Transverse colon (tissue), 4 donors: ENCODE measurements at regions not wholly inside any gene's neighbourhood (a gene's known extent, or its start where the extent isn't known, plus 50 kb on each side); places are given as distances from the start of the nearest gene placed in this dataset.

Source experiments
- DNase-seq: peaks from one replicate; pipeline ENCODE4 v3.0.0-alpha.2; 2019
- H3K27ac ChIP-seq, 4 donors: fragments of 200-600 bp; sonication (generic); 2 replicates each; pipeline ENCODE4 v1.5.1; 2016 to 2018; ENCODE audit warnings: inconsistent platforms in 4 of 4
- H3K27me3 ChIP-seq: fragments of 200-600 bp; sonication (generic); 2 replicates; pipeline ENCODE4 v1.5.1; 2017; ENCODE audit warnings: inconsistent platforms
- H3K36me3 ChIP-seq, 4 donors: fragments of 200-600 bp; sonication (generic); 2 replicates each; pipeline ENCODE4 v1.5.1; 2017 to 2019; ENCODE audit warnings: inconsistent platforms in 4 of 4
- H3K4me1 ChIP-seq, 4 donors: fragments of 200-600 bp; sonication (generic); 2 replicates each; pipeline ENCODE4 v1.5.1; 2017 to 2020; ENCODE audit warnings: inconsistent platforms in 4 of 4
- H3K4me3 ChIP-seq, 4 donors: fragments of 200-600 bp; sonication (generic); 1 replicate in 1 of 4; 2 replicates in 3 of 4; pipeline versions ENCODE4 v1.5.1 to v1.6.1; 2017 to 2019; ENCODE audit warnings: inconsistent platforms in 4 of 4
- H3K9me3 ChIP-seq, 2 donors: fragments of 200-600 bp; sonication (generic); 2 replicates each; pipeline ENCODE4 v1.5.1; 2017 to 2019; ENCODE audit warnings: inconsistent platforms in 2 of 2
- CTCF ChIP-seq, 5 experiments: fragments of 200-600 bp in 3 of 5; fragments of 450-650 bp in 2 of 5; sonication (generic) in 3 of 5; IDR thresholded peaks; 1 replicate in 2 of 5; 2 replicates in 3 of 5; pipeline ENCODE4 v1.5.1; 2016 to 2017; ENCODE audit warnings: antibody characterized with exemption in 5 of 5, inconsistent platforms in 3 of 5, mild to moderate bottlenecking in 2 of 5, moderate library complexity in 1 of 5
- EP300 ChIP-seq: sonication (generic); formaldehyde crosslinking; IDR thresholded peaks from one replicate; pipeline ENCODE4 v1.6.1; 2017; ENCODE audit warnings: antibody characterized with exemption, low read depth
- POLR2A ChIP-seq: fragments of 450-650 bp; IDR thresholded peaks from one replicate; pipeline ENCODE4 v1.6.1; 2016; ENCODE audit warnings: antibody characterized with exemption, mild to moderate bottlenecking, moderate library complexity
- POLR2AphosphoS5 ChIP-seq, 3 donors: sonication (generic); formaldehyde crosslinking; IDR thresholded peaks; one replicate each; pipeline ENCODE4 v1.6.1; 2016; ENCODE audit warnings: antibody characterized with exemption in 3 of 3
- WGBS, 2 donors: methylation state at CpG; one replicate each; pipeline ENCODE4 v1.1.5; 2018; ENCODE audit warnings: low coverage in 1 of 2; 5-methylcytosine and 5-hydroxymethylcytosine counted together
- in situ Hi-C, 4 donors: fragments of 200-750 bp; cut with MboI; loops; one replicate each; pipeline versions ENCODE4 v1.15.0 to v1.15.1; 2017; ENCODE audit warnings: low sequenced_read_pairs in 3 of 4, low pct_ligation_motif_present in 1 of 4, low pct_unique_long_range_greater_than_20kb in 1 of 4
- intact Hi-C: fragments of 100-400 bp; cut with DNase I; formaldehyde crosslinking; loops from one replicate; pipeline ENCODE4 v1.15.1; 2023; ENCODE audit warnings: low total_unique reads

GRCh38 chr1:241411776-241412338 lies 54.9 kb upstream of the RGS7 start:
- in situ Hi-C loops = no loop called here
- TF ChIP-seq POLR2A (no peak), EP300 (no peak), CTCF (IDR thresholded peaks at IDR 0.05) (no peak), POLR2AphosphoS5 (IDR thresholded peaks at IDR 0.05) (no peak)
- H3K27ac ChIP-seq = no peak overlapping the region
- intact Hi-C loops = no loop called here
- no peaks in the 10 kb centered on the region for H3K27me3 ChIP-seq
- no peaks in the 10 kb centered on the region for H3K9me3 ChIP-seq
- no peaks in the 10 kb centered on the region for H3K4me1 ChIP-seq
- H3K4me3 ChIP-seq = no peak overlapping the region
- DNase-seq = no peak
- no peaks in the 10 kb centered on the region for H3K36me3 ChIP-seq
- WGBS, 2 donors = 58 to 72% methylated on average over 5 to 6 of the region's 6 CpGs

- TF ChIP-seq CTCF (IDR thresholded peaks at IDR 0.05) (no peak), POLR2AphosphoS5 (IDR thresholded peaks at IDR 0.05) (no peak), POLR2A (no peak), EP300 (no peak)
- intact Hi-C loops (no loop called here), in situ Hi-C loops (no loop called here)
- no peak overlapping the region for H3K27ac ChIP-seq
- H3K27me3 ChIP-seq = no peaks in the 10 kb centered on the region
- DNase-seq = no peak
- H3K4me3 ChIP-seq = no peak overlapping the region
- whole genome bisulfite sequencing, 2 donors = 63 to 80% methylated on average over 5 to 7 of the region's 7 CpGs
- H3K9me3 ChIP-seq = no peaks in the 10 kb centered on the region
- no peaks in the 10 kb centered on the region for H3K36me3 ChIP-seq
- no peaks in the 10 kb centered on the region for H3K4me1 ChIP-seq
Measured at GRCh38 chr1:241411056-241411775, 54.2 kb upstream of the RGS7 start.

- WGBS, 2 donors = 50 to 92% methylated on average over 2 to 3 of the region's 3 CpGs
- no peaks in the 10 kb centered on the region for H3K27me3 ChIP-seq
- no peaks in the 10 kb centered on the region for H3K9me3 ChIP-seq
- TF ChIP-seq EP300 (no peak), POLR2A (no peak), CTCF (IDR thresholded peaks at IDR 0.05) (no peak), POLR2AphosphoS5 (IDR thresholded peaks at IDR 0.05) (no peak)
- in situ Hi-C loops = no loop called here
- no peak for DNase-seq
- intact Hi-C loops = no loop called here
- H3K4me1 ChIP-seq = no peaks in the 10 kb centered on the region
- no peaks in the 10 kb centered on the region for H3K36me3 ChIP-seq
- H3K27ac ChIP-seq = no peak overlapping the region
- no peak overlapping the region for H3K4me3 ChIP-seq
Measured at GRCh38 chr1:241408170-241408569, 51.2 kb upstream of the RGS7 start.
